ENCODE measurements at regions not wholly inside any gene's neighbourhood (a gene's known extent, or its start where the extent isn't known, plus 50 kb on each side); places are given as distances from the start of the nearest gene placed in this dataset.
"Not testable (repeated sequence)": the region's sequence is repeated elsewhere in the genome, so short reads cannot be mapped to it uniquely, and the experiment has no call there.

DNA sequence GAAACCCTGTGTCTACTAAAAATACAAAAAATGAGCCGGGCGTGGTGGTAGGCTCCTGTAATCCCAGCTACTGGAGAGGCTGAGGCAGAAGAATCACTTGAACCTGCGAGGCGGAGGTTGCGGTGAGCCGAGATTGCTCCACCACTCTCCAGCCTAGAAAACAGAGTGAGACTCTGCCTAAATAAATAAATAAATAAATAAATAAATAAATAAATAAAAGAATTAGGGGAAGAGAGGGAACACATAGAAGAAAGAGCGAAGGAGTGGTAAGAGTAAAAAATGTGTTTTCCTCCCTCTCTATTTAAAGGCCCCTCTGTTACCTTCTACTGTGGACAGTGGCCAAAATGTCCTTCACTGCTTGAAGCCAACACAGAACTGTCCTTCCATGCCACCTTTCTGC lies 103.9 kb upstream of the SOX21 start:
- DNase-seq (ENCODE audit: low spot score) = no peak

DNA sequence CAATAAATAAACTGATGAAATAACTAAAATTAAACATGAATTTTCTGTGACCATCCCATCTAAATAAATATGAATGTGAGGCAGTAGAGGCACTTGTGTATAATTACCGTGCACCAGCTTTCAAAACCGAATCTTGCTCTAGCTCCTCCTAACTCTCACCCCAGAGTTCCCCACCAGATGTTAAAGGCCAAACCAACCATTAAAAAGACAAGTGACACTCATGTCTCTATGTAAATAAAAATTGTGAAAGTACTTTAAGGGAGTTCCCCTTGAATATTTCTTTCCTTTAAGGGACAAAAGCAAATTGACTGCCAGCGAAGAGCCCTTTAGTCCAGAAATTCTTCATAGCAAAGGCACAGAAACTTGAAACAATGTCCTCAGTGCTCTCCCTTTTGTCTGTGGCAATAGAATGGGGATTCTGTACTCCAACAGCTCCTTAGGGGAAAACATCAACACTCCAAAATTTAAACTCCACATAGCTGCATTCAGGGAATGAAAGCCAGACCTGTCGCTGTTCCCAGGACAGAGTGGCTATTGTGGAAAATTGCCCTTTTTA lies 101.7 kb upstream of the SOX21 start:
- no peak for DNase-seq (ENCODE audit: low spot score)

DNA sequence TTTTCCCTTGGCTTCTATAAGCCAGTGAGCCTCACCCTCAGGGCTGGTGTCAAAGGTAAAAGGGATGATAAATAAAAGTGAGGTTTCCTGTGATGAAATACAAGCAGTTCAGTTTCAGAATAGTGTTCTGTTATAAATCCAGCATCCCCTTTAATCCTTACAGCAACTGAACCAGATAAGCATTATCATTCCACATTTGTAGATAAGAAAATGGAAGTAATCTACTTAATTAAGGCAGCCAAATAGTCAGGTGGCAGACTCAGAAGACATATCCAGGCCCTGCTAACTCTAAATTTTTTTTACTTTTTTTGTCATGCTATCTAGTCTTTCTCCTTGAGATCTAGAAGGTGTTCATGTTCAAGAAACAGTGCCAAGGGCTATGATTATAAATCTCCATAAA lies 99.4 kb upstream of the SOX21 start:
- DNase-seq (ENCODE audit: low spot score) = no peak

DNA sequence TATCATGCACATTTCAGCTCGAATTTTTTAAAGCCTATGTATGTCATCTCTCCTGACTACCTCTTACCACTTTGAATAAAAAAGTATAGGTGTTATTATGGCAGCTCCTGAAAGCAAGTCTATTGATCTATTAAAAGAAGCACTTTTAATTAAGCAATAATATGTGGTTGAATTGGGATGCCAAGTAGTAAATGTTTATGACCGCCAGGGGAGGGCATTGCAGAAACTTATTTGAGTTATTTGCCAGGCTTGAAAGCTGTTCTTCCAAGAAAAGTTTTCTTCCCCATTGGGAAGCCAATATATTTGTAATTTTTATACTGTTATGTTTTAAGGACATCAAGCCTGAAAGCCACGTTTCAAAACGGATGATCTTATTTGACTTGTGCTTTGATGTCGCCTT lies 88.1 kb upstream of the SOX21 start:
- no peak for DNase-seq (ENCODE audit: low spot score)

DNA sequence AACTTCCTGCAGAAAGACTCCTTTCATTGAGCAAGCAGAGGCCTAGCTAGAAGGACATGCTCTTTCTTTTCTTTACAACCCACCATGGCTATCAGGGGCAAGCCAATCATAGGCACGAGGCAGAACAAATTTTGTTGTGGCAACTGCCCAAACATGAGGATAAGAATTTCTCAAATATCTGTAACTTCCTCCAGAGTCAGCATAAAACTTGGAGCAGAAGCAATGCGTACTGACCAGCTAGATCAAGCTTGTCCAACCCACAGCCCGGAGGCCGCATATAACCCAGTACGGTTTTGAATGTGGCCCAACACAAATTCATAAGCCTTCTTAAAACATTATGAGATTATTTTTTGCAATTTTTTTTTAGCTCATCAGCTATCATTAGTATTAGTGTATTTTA lies 87.0 kb upstream of the SOX21 start:
- DNase-seq (ENCODE audit: low spot score) = no peak

DNA sequence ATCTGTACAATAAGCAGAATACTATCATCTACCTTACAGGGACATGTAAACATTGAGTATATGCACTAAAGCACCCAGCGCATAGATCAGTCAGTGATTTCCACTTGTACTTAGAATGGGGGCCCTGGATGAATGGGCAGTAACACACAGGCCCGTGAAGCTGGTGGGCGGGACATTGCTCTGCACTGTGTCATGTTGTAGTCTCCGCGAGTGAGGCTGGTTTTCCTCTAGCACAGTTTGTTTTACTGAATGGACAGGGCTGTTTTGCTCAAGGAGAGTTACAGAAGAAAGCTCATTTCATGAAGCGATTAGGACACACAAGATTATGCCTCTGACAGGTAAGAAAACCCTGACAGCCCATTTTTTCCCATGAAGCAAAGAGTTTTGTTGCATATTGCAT lies 86.4 kb upstream of the SOX21 start:
- no peak for DNase-seq (ENCODE audit: low spot score)

DNA sequence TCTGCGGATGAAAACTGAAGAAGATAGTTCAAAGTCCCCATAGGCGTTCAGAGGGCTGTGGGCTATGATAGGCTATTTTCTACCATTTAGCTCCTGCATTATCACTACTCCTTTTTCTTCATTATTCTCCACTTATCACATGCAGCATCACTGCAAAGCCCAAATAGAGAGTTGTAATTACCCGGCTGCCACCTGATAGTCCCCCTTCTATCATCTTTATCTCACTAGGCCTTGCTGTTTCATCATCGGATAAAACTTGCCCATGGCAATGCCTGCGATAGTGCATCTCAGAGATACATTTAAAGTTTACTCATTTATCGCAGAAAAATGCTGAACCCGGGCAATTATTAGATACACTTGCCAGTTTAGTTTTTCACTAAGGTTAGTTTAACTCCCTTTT lies 82.9 kb upstream of the SOX21 start:
- no peak for DNase-seq (ENCODE audit: low spot score)

DNA sequence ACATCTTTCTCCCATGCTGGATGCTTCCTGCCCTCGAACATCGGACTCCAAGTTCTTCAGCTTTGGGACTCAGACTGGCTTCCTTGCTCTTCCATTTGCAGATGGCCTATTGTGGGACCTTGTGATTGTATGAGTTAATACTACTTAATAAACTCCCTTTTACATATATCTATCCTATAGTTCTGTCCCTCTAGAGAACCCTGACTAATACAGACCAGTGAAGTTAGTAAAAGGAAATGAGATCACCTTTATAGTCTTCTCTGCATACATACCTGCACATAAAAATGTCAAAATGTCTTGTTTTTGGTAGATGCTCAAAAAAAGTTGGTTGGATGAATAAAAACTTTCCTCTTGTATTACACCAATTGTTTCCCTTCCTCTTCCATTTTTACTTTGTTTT lies 73.9 kb upstream of the SOX21 start:
- DNase-seq (ENCODE audit: low spot score) = not testable (repeated sequence)

DNA sequence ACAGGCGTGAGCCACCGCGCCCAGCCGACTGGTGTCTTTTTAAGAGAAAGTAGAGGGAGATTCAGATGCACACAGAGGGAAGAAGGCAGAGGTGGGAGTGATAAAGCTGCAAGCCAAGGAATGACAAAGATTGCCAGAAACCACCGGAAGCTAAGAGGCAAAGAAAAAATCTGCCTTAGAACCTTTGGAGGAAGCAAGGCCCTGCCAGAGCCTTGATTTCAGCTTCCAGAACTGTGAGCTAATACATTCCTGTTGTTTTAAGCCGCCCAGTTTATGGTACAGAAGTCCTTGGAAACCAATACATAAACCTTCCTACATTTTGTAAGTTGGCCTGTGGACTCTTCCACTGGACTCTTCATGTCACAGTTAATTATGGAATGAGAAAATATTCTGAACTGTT lies 71.7 kb upstream of the SOX21 start:
- no peak for DNase-seq (ENCODE audit: low spot score)

DNA sequence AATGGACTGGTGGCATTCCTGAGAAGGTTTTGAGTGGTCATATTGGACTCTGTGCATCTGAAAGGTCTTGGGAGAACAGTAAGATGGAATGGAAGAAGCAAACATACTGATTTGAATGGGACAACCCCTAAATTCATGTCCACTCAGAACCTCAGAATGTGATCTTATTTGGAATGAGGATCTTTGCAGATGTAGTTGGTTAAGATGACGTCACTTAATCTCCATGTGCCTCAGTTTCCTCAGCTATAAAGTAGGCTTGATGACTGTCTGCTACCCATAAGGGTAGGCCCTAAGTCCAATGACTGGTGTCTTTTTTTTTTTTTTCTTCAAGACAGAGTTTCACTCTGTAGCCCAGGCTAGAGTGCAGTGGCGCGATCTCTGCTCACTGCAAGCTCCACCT lies 71.1 kb upstream of the SOX21 start:
- DNase-seq (ENCODE audit: low spot score) = no peak

DNA sequence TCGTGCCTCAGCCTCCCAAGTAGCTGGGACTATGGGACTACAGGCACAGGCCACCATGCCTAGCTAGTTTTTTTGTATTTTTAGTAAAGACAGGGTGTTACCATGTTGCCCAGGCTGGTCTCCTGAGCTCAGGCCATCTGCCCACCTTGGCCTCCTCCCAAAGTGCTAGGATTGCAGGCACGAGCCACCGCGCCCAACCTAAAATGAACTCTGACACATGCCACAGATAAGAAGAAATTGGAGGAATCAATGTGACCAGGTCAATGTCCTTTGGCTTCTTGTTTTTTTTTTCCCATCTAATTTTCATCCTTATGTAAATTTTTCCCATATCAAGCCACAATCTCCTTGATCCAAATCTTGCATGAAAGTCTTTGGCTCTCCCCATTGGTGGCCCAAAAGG lies 68.1 kb upstream of the SOX21 start:
- no peak for DNase-seq (ENCODE audit: low spot score)

DNA sequence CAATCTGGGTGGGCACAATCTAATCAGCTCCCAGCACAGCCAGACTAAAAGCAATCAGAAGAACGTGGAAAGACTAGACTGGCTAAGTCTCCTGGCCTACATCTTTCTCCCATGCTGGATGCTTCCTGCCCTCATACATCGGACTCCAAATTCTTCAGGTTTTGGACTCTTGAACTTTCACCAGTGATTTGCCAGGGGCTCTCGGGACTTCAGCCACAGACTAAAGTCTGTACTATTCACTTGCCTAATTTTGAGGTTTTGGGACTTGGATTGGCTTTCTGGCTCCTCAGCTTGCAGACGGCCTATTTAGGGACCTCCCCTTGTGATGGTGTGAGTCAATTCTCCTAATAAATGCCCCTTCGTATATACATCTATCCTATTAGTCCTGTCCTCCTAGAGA lies 66.6 kb upstream of the SOX21 start:
- no peak for DNase-seq (ENCODE audit: low spot score)

DNA sequence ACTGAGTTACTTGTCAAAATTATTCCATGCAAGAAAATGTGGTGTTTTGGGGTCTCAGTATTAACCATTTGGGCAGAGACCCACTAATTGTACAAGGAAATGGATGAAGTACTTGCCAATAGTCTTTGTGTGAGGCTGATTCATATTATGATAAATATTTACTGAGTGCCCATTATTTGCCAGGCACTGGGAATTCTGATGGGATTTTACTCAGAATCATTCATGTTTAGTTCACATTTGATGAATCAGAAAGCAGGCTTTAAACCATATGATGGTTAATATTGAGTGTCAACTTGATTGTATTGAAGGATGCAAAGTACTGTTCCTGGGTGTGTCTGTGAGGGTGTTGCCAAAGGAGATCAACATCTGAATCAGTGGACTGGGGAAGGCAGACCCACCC lies 66.2 kb upstream of the SOX21 start:
- no peak for DNase-seq (ENCODE audit: low spot score)

DNA sequence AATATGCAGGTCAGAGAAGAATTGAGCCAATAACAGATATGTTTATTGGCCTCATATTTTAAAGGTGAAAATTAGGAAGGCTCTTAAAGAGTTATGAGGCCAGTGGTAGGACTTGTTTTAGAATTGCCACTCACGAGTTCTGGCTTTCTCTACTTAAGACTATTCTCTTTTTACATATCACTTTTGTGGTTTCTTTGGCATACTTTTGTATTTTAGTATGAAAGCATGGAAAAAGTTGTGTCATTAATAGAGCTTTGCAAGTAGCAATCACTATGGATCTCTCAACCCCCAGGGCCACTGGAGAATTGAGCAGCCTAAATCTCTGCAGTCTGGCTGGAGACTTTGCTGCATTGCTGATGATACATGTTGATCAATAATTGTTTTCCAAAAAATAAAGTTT lies 64.6 kb upstream of the SOX21 start:
- no peak for DNase-seq (ENCODE audit: low spot score)

DNA sequence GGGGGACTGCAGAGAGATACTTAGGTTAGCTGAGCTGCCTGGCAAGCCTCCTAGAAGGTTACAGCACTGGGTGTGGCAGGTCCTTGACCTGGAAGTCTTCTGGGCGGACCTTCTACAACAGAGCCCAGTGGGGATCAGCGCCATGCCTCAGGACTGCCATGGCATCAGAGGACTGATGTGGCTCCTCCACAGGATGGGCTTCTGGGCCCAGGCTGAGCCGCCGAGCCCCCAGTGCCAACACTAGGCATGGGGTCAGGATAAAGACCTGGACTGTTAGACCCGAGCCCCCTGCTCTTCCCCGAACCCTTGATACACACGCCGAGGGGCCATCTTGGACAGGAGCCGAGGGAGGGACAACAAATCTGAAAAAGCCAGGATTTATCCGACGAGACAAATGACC lies 64.0 kb upstream of the SOX21 start:
- no peak for DNase-seq (ENCODE audit: low spot score)

DNA sequence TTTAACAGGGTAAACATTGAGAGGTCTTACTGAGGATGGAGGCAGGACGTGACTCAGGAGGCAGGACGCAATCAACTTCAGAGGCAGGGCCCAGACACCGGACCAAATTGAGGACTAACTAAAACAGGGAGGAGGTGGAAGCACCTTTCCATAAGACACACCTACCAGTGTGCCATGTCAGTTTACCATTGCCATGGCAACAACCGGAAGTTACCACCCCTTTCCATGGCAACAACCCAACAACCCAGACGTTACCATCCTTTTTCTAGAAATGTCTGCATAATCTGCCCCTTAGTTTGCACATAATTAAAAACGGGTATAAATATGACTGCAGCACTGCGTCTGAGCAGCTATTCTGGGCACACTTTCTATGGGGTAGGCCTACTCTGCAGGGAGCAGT lies 53.5 kb upstream of the SOX21 start:
- no peak for DNase-seq (ENCODE audit: low spot score)

DNA sequence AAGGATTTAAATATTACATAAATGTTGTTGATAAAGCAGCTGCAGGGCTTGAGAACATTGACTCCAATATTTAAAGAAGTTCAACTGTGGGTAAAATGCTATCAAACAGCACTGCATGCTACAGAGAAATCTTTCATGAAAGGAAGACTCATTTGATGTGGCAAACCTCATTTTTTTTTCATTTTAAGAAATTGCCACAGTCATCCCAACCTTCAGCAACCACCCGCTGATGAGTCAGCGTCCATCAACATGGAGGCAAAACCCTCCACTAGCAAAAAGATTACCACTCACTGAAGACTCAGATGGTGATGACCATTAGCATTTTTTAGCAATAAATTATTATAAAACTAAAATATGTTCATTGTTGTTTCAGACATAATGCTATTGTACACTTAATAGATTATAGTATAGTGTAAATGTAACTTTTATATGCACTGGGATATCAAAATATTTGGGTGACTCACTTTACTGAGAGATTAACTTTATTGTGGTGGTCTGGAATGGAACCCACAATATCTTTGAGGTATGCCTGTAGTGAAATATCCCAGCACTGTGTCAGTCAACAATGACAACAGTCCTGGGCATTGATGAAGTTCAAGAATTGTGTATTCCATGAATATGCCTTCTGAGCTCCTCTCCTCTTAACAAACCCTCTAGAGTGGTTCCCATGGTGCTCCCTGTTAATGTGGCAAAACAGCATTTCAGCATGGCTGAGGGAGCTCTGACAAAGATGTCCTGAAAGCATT lies 52.4 kb upstream of the SOX21 start:
- no peak for DNase-seq (ENCODE audit: low spot score)
